Gastroesophageal sphincter (tissue), 3 donors: ENCODE measurements at regions not wholly inside any gene's neighbourhood (a gene's known extent, or its start where the extent isn't known, plus 50 kb on each side); places are given as distances from the start of the nearest gene placed in this dataset.

Source experiments
- CTCF ChIP-seq, 4 experiments: fragments of 200-600 bp in 2 of 4; fragments of 450-650 bp in 2 of 4; sonication (generic) in 1 of 4; IDR thresholded peaks; one replicate each; pipeline ENCODE4 v1.5.1; 2017 to 2019; ENCODE audit warnings: antibody characterized with exemption in 4 of 4, mild to moderate bottlenecking in 2 of 4, moderate library complexity in 2 of 4
- EP300 ChIP-seq: sonication (generic); formaldehyde crosslinking; IDR thresholded peaks from one replicate; pipeline ENCODE4 v1.6.1; 2017; ENCODE audit warnings: antibody characterized with exemption, mild to moderate bottlenecking

- TF ChIP-seq CTCF (IDR thresholded peaks at IDR 0.05) (no peak), EP300 (no peak)
These were observed 56.0 kb upstream of the FNDC3A start for GRCh38 chr13:48919751-48920150.
